Endothelial cell of umbilical vein (primary cell): ENCODE measurements at regions not wholly inside any gene's neighbourhood (a gene's known extent, or its start where the extent isn't known, plus 50 kb on each side); places are given as distances from the start of the nearest gene placed in this dataset.

Experiments used
- BruUV-seq: library from RNA; stranded (reverse); fragments of 400-500 nt; replicated peaks from 2 replicates; lab custom pipeline; 2021; lab: Mats Ljungman, UMichigan
- CTCF ChIA-PET: fragments of 300-600, 350-600 bp; sonication (Branson Sonifier 250); formaldehyde crosslinking; loops from one replicate; lab custom pipeline; 2021; ENCODE audit warnings: antibody characterized with exemption, inconsistent platforms; lab: Charles Lee
- POLR2A ChIA-PET: fragments of 300-600, 350-600 bp; sonication (Branson Sonifier 250); formaldehyde crosslinking; loops from one replicate; lab custom pipeline; 2021; ENCODE audit warnings: antibody characterized with exemption, inconsistent platforms; lab: Charles Lee
- DNase-seq: peaks from one replicate; pipeline ENCODE4 v3.0.0-alpha.2; 2011; ENCODE audit warnings: low read depth, low spot score
- FAIRE-seq: peaks from 2 replicates; lab custom pipeline; 2011; peaks lifted over from hg19 to GRCh38; lab: Jason Lieb, UNC
- H2AFZ ChIP-seq: 2 replicates; pipeline ENCODE4 v1.6.0; 2012; ENCODE audit warnings: low read depth, low read length, control low read depth, inconsistent platforms
- H3K27ac ChIP-seq: 2 replicates; pipeline ENCODE4 v1.5.1; 2011; ENCODE audit warnings: low read depth, mild to moderate bottlenecking, control low read depth, low read length, moderate library complexity; ENCODE audit not compliant: insufficient read depth
- H3K27me3 ChIP-seq, 2 experiments: 2 replicates each; pipeline versions ENCODE4 v1.6.0 to v1.6.1; 2011; ENCODE audit warnings: low read length in 2 of 2, mixed read lengths in 1 of 2; ENCODE audit not compliant: control insufficient read depth in 2 of 2, insufficient read depth in 2 of 2
- H3K36me3 ChIP-seq, 2 experiments: 2 replicates in 1 of 2; 3 replicates in 1 of 2; pipeline ENCODE4 v1.5.1; 2011; ENCODE audit warnings: low read length in 2 of 2, mild to moderate bottlenecking in 1 of 2, moderate library complexity in 1 of 2; ENCODE audit not compliant: control insufficient read depth in 2 of 2, insufficient read depth in 2 of 2; ENCODE audit errors: extremely low read depth in 1 of 2
- H3K4me1 ChIP-seq: 3 replicates; pipeline ENCODE4 v1.5.1; 2011; ENCODE audit warnings: mild to moderate bottlenecking, low read length; ENCODE audit not compliant: control insufficient read depth, insufficient read depth; ENCODE audit errors: extremely low read depth
- H3K4me2 ChIP-seq: 2 replicates; pipeline ENCODE4 v1.6.1; 2011; ENCODE audit warnings: low read length, control low read depth, mixed read lengths; ENCODE audit not compliant: insufficient read depth
- H3K4me3 ChIP-seq, 3 experiments: fragments of 200-600 bp in 1 of 3; sonication (generic), shearing (Covaris generic) in 1 of 3; replicated peaks in 1 of 3; 2 replicates each; pipeline ENCODE4 v1.5.1; 2011 to 2016; ENCODE audit warnings: control low read depth in 3 of 3, low read length in 3 of 3, mild to moderate bottlenecking in 2 of 3, inconsistent platforms in 1 of 3, low read depth in 1 of 3, moderate library complexity in 1 of 3; ENCODE audit not compliant: insufficient read depth in 1 of 3
- H3K79me2 ChIP-seq: 2 replicates; pipeline ENCODE4 v1.6.0; 2012; ENCODE audit warnings: low read length, inconsistent platforms; ENCODE audit not compliant: control insufficient read depth, insufficient read depth
- H3K9ac ChIP-seq: replicated peaks from 2 replicates; pipeline ENCODE3; 2011; ENCODE audit warnings: low read length, control low read depth; ENCODE audit not compliant: insufficient read depth; ENCODE audit errors: extremely low read depth
- H3K9me1 ChIP-seq: replicated peaks from 3 replicates; pipeline ENCODE4 v1.6.0; 2011; ENCODE audit warnings: mild to moderate bottlenecking, low read length; ENCODE audit not compliant: control insufficient read depth, insufficient read depth; ENCODE audit errors: extremely low read depth
- H3K9me3 ChIP-seq: replicated peaks from 2 replicates; pipeline ENCODE4 v1.5.1; 2012; ENCODE audit warnings: low read length, inconsistent platforms; ENCODE audit not compliant: control insufficient read depth, insufficient read depth
- H4K20me1 ChIP-seq: replicated peaks from 2 replicates; pipeline ENCODE3; 2011; ENCODE audit warnings: mild to moderate bottlenecking, low read length; ENCODE audit not compliant: control insufficient read depth, insufficient read depth; ENCODE audit errors: extremely low read depth
- CTCF ChIP-seq, 2 donors: IDR thresholded peaks; 1 replicate in 1 of 2; 2 replicates in 1 of 2; pipeline ENCODE4 v1.5.1; 2011; ENCODE audit warnings: low read length in 2 of 2, mild to moderate bottlenecking in 2 of 2, moderate library complexity in 2 of 2, control low read depth in 1 of 2, inconsistent platforms in 1 of 2, low read depth in 1 of 2; ENCODE audit not compliant: insufficient read depth in 1 of 2; ENCODE audit errors: extremely low read depth in 1 of 2
- EZH2 ChIP-seq: IDR thresholded peaks from 2 replicates; pipeline ENCODE4 v1.6.1; 2012; ENCODE audit warnings: borderline replicate concordance, low read depth, mild to moderate bottlenecking, moderate library complexity, low read length, inconsistent platforms; ENCODE audit not compliant: severe bottlenecking
- FOS ChIP-seq: IDR thresholded peaks from 2 replicates; pipeline ENCODE4 v1.6.1; 2011; ENCODE audit warnings: mild to moderate bottlenecking, low read length, moderate library complexity, borderline replicate concordance; ENCODE audit not compliant: insufficient read depth
- GATA2 ChIP-seq: IDR thresholded peaks from 2 replicates; pipeline ENCODE4 v1.7.0; 2011; ENCODE audit warnings: low read depth, mild to moderate bottlenecking, moderate library complexity, mixed read lengths, low read length; ENCODE audit not compliant: insufficient read length, insufficient read depth
- JUN ChIP-seq: IDR thresholded peaks from 2 replicates; pipeline ENCODE4 v1.6.1; 2011; ENCODE audit warnings: borderline replicate concordance, low read depth; ENCODE audit not compliant: insufficient read length, insufficient read depth
- MYC ChIP-seq: IDR thresholded peaks from one replicate; pipeline ENCODE4 v1.6.1; 2011; ENCODE audit warnings: mild to moderate bottlenecking, low read depth, low read length
- POLR2A ChIP-seq: IDR thresholded peaks from 2 replicates; pipeline ENCODE4 v1.6.1; 2012; ENCODE audit warnings: low read depth, mild to moderate bottlenecking, control low read depth, low read length
- POLR2AphosphoS5 ChIP-seq: IDR thresholded peaks from 2 replicates; pipeline ENCODE4 v1.6.1; 2012; ENCODE audit warnings: low read depth, mild to moderate bottlenecking, control low read depth, low read length, moderate library complexity; ENCODE audit not compliant: insufficient read depth
- dilution Hi-C: fragments of 300-500 bp; cut with MboI; formaldehyde crosslinking; loops from one replicate; pipeline ENCODE4 v1.15.0; 2019; ENCODE audit warnings: low sequenced_read_pairs; ENCODE audit not compliant: extremely low pct_ligation_motif_present
- intact Hi-C: fragments of 100-400 bp; cut with micrococcal nuclease; formaldehyde crosslinking; loops from one replicate; pipeline ENCODE4 v1.10.0; 2022
- TF ChIP-seq, protein P1 (sequence below): IDR thresholded peaks from 2 replicates; pipeline ENCODE4 v1.6.1; 2011; ENCODE audit not compliant: insufficient read depth, insufficient read length

DNA sequence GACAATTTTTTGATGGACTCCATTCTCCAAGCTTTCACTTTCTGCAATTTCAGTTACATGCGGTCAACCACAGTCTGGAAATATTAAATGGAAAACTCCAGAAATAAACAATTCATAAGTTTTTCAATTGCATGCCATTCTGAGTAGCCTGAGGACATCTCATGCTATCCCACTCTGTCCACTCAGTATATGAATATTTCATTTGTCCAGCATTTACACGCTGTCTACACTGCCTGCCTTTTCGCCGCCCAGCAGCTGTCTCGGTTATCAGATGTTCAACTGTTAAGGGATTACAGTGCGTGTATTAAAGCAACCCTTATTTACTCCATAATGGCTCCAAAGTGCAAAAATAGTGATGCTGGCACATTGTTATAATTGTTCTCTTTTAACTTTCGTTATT, 116.3 kb downstream of the ADSS2 start:
- Histone ChIP-seq H3K79me2 (no peaks in the 10 kb centered on the region), H3K4me2 (no peak overlapping the region), H3K4me3 (no peak overlapping the region), H2AFZ (no peak overlapping the region), H3K9ac (no peak overlapping the region), H3K9me1 (no peaks in the 10 kb centered on the region), H3K27ac (no peak overlapping the region), H3K9me3 (no peaks in the 10 kb centered on the region), H3K36me3 (no peaks in the 10 kb centered on the region), H3K4me1 (no peaks in the 10 kb centered on the region), H4K20me1 (no peaks in the 10 kb centered on the region), H3K27me3 (no peaks in the 10 kb centered on the region)
- no peak for DNase-seq
- dilution Hi-C loops: no loop called here
- POLR2A ChIA-PET: no interaction called here
- CTCF ChIA-PET: no interaction called here
- TF ChIP-seq JUN (no peak), FOS (no peak)
- TF ChIP-seq, protein P1, sequence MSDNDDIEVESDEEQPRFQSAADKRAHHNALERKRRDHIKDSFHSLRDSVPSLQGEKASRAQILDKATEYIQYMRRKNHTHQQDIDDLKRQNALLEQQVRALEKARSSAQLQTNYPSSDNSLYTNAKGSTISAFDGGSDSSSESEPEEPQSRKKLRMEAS: no peak
- BruUV-seq: no TSS peak
- FAIRE-seq: no peak
- intact Hi-C loops: no loop called here

DNA sequence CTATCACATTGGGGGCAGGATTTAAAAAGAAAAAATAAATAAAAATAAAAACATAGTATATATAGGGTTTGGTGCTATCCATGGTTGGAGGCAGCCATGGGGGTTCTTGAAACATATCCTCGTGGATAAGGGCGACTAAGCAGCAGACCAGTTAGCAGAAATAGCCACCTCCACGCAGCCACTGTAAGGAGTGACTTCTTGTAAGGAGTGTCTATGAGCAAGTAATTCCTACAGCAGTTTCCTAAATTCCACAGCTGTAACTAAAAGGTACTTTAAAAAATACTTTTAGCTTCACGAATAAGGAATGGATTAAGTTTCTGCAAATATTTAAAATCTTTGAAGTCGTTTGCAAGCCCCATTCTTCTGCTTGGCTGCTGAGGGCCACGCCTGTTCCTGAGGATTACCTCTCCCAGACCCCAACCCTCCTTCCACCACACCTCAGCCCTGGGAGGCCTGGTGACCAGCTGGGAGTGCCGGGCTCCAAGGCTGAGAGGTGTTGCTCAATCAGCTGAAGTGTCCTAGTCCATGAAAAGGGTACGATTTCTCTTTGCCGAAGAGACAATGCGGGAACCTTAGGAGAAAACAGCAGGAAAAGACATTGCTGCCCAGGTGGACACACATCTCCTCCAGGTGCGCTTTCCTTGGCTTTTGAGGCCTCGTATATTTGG, 115.3 kb downstream of the ADSS2 start:
- Histone ChIP-seq H3K9me3 (no peaks in the 10 kb centered on the region), H4K20me1 (no peaks in the 10 kb centered on the region), H3K9me1 (no peaks in the 10 kb centered on the region), H3K27me3 (no peaks in the 10 kb centered on the region), H3K36me3 (no peaks in the 10 kb centered on the region), H3K79me2 (no peaks in the 10 kb centered on the region), H3K9ac (no peak overlapping the region), H3K4me2 (no peak overlapping the region), H3K4me3 (no peak overlapping the region), H3K27ac (no peak overlapping the region), H3K4me1 (peaks cover 3% of the 10 kb centered on the region), H2AFZ (no peak overlapping the region)
- DNase-seq: no peak
- FAIRE-seq: no peak
- intact Hi-C loops (no loop called here), dilution Hi-C loops (no loop called here)
- POLR2A ChIA-PET: no interaction called here
- no peak for TF ChIP-seq EZH2
- TF ChIP-seq POLR2AphosphoS5: no peak
- no peak for TF ChIP-seq CTCF (IDR thresholded peaks at IDR 0.05; ENCODE audit: extremely low read depth in 1 of 2, insufficient read depth in 1 of 2, low read depth in 1 of 2, low read length in 2 of 2)
- no peak for TF ChIP-seq GATA2
- TF ChIP-seq MYC: no peak
- TF ChIP-seq POLR2A: no peak
- no peak for TF ChIP-seq FOS
- TF ChIP-seq JUN: no peak
- TF ChIP-seq, protein P1: no peak
- CTCF ChIA-PET: no interaction called here
- BruUV-seq: no TSS peak
